WTC11 (cell line): ENCODE measurements at regions not wholly inside any gene's neighbourhood (a gene's known extent, or its start where the extent isn't known, plus 50 kb on each side); places are given as distances from the start of the nearest gene placed in this dataset.

ENCODE experiments used
- ATAC-seq: fragments of 200-7000 bp; cut with Tn5 transposase; 2 replicates; pipeline ENCODE4 v1.10.0; 2021; ENCODE audit warnings: mild to moderate bottlenecking, moderate library complexity
- CTCF ChIA-PET: fragments of 300-600 bp; sonication (Branson Sonifier 250); formaldehyde crosslinking; loops from one replicate; lab custom pipeline; 2021; ENCODE audit warnings: antibody characterized with exemption; lab: Charles Lee
- POLR2A ChIA-PET: fragments of 350-600 bp; sonication (Branson Sonifier 250); formaldehyde crosslinking; loops from one replicate; lab custom pipeline; 2021; ENCODE audit warnings: antibody characterized with exemption; lab: Charles Lee
- DNase-seq: peaks from one replicate; pipeline ENCODE4 v3.0.0; 2021; ENCODE audit warnings: low spot score
- H3K27ac Mint-ChIP-seq: 2 replicates; pipeline ENCODE4 v1.8.0; 2021; ENCODE audit warnings: mixed read lengths
- H3K27me3 Mint-ChIP-seq: 2 replicates; pipeline ENCODE4 v1.8.0; 2021; ENCODE audit warnings: low read depth, mild to moderate bottlenecking, moderate library complexity, mixed read lengths
- H3K36me3 Mint-ChIP-seq: 2 replicates; pipeline ENCODE4 v1.8.0; 2021; ENCODE audit warnings: mixed read lengths
- H3K4me1 Mint-ChIP-seq: 2 replicates; pipeline ENCODE4 v1.8.0; 2022; ENCODE audit warnings: mixed read lengths
- H3K4me3 Mint-ChIP-seq: 2 replicates; pipeline ENCODE4 v1.8.0; 2021; ENCODE audit warnings: mild to moderate bottlenecking, moderate library complexity, mixed read lengths
- H3K9me3 Mint-ChIP-seq: 2 replicates; pipeline ENCODE4 v1.8.0; 2021; ENCODE audit warnings: mixed read lengths
- AR ChIP-seq: fragments of 250-450 bp; sonication (Bioruptor Pico); IDR thresholded peaks from 2 replicates; pipeline ENCODE4 v1.9.0; 2021; ENCODE audit warnings: mild to moderate bottlenecking
- CBFB ChIP-seq: sonication (generic); formaldehyde crosslinking; IDR thresholded peaks from 2 replicates; pipeline ENCODE4 v1.8.1; 2022; ENCODE audit warnings: mild to moderate bottlenecking, low read depth, missing genetic modification reagents
- CTCF ChIP-seq: fragments of 200-600 bp; IDR thresholded peaks from 2 replicates; pipeline ENCODE4 v1.8.0; 2022; ENCODE audit warnings: antibody characterized with exemption
- E2F1 ChIP-seq: sonication (generic); formaldehyde crosslinking; IDR thresholded peaks from 2 replicates; pipeline ENCODE4 v1.8.0; 2022; ENCODE audit warnings: mild to moderate bottlenecking, missing genetic modification reagents
- E2F4 ChIP-seq: sonication (generic); formaldehyde crosslinking; IDR thresholded peaks from 2 replicates; pipeline ENCODE4 v1.8.1; 2022; ENCODE audit warnings: low read depth, mild to moderate bottlenecking, moderate library complexity, missing genetic modification reagents, borderline replicate concordance
- E2F5 ChIP-seq: sonication (generic); formaldehyde crosslinking; IDR thresholded peaks from 2 replicates; pipeline ENCODE4 v1.8.1; 2022; ENCODE audit warnings: mild to moderate bottlenecking, moderate library complexity, missing genetic modification reagents
- JUN ChIP-seq: sonication (generic); formaldehyde crosslinking; IDR thresholded peaks from 2 replicates; pipeline ENCODE4 v1.8.0; 2023; ENCODE audit warnings: mild to moderate bottlenecking, missing genetic modification reagents
- MLX ChIP-seq: sonication (generic); formaldehyde crosslinking; IDR thresholded peaks from 2 replicates; pipeline ENCODE4 v1.8.1; 2023; ENCODE audit warnings: mild to moderate bottlenecking, missing genetic modification reagents, moderate library complexity
- NFE2L1 ChIP-seq: sonication (generic); formaldehyde crosslinking; IDR thresholded peaks from 2 replicates; pipeline ENCODE4 v1.8.1; 2023; ENCODE audit warnings: missing genetic modification reagents
- OVOL2 ChIP-seq: fragments of 250-450 bp; sonication (Bioruptor Pico); IDR thresholded peaks from 2 replicates; pipeline ENCODE4 v1.9.0; 2021; ENCODE audit warnings: mild to moderate bottlenecking, borderline replicate concordance
- SMAD3 ChIP-seq: sonication (generic); formaldehyde crosslinking; IDR thresholded peaks from 2 replicates; pipeline ENCODE4 v1.8.0; 2022; ENCODE audit warnings: missing genetic modification reagents, mild to moderate bottlenecking, borderline replicate concordance
- SP1 ChIP-seq: sonication (generic); formaldehyde crosslinking; conservative IDR thresholded peaks from 2 replicates; pipeline ENCODE4 v1.8.1; 2022; ENCODE audit warnings: missing genetic modification reagents
- STAT6 ChIP-seq: sonication (generic); formaldehyde crosslinking; conservative IDR thresholded peaks from 2 replicates; pipeline ENCODE4 v1.8.1; 2023; ENCODE audit warnings: mild to moderate bottlenecking, low read depth, missing genetic modification reagents, moderate library complexity
- ZBTB21 ChIP-seq: sonication (generic); formaldehyde crosslinking; IDR thresholded peaks from 2 replicates; pipeline ENCODE4 v1.8.1; 2023; ENCODE audit warnings: mild to moderate bottlenecking, missing genetic modification reagents, borderline replicate concordance
- ZNF263 ChIP-seq: sonication (generic); formaldehyde crosslinking; IDR thresholded peaks from 2 replicates; pipeline ENCODE4 v1.8.1; 2022; ENCODE audit warnings: low read depth, mild to moderate bottlenecking, moderate library complexity, missing genetic modification reagents
- ZNF512 ChIP-seq: sonication (generic); formaldehyde crosslinking; IDR thresholded peaks from 2 replicates; pipeline ENCODE4 v1.8.1; 2022; ENCODE audit warnings: missing genetic modification reagents, borderline replicate concordance

GRCh38 chrX:149198980-149199732 lies 305.9 kb downstream of the IDS start:
- Mint-ChIP-seq H3K9me3 (peaks cover 11% of the 10 kb centered on the region), H3K4me1 (no peaks in the 10 kb centered on the region), H3K27ac (no peak overlapping the region), H3K36me3 (0 out of 2 replicates have a peak, but pooled peaks cover 2% of the 10 kb centered on the region), H3K27me3 (no peaks in the 10 kb centered on the region; the same call in 1 of the 2 replicates), H3K4me3 (no peak overlapping the region)
- POLR2A ChIA-PET, result no interaction called here
- DNase-seq, result no peak
- CTCF ChIA-PET, result no interaction called here
- TF ChIP-seq JUN (CRISPR knock-in tag) (no peak), SMAD3 (no peak), CBFB (CRISPR knock-in tag) (no peak), STAT6 (no peak), NFE2L1 (no peak), ZNF263 (CRISPR knock-in tag) (no peak), SP1 (CRISPR knock-in tag) (no peak), OVOL2 (CRISPR knock-in tag) (no peak), E2F5 (no peak), E2F1 (CRISPR knock-in tag) (no peak), CTCF (no peak), ZNF512 (CRISPR knock-in tag) (no peak), AR (no peak), ZBTB21 (CRISPR knock-in tag) (no peak), MLX (CRISPR knock-in tag) (no peak), E2F4 (no peak)
- no peak for ATAC-seq
